Small intestine (tissue), 7 donors: ENCODE measurements at regions not wholly inside any gene's neighbourhood (a gene's known extent, or its start where the extent isn't known, plus 50 kb on each side); places are given as distances from the start of the nearest gene placed in this dataset.
A peak's percentile ranks its signal among the peaks of the same experiment; 100 is the strongest.

Experiments used
- DNase-seq, 2 donors: peaks; one replicate each; pipeline versions ENCODE4 v3.0.0 to v3.0.0-alpha.2; 2013
- FAIRE-seq: peaks from 2 replicates; lab custom pipeline; 2012; peaks lifted over from hg19 to GRCh38; lab: Jason Lieb, UNC
- H3K27ac ChIP-seq, 3 donors: one replicate each; pipeline ENCODE4 v1.5.1; 2013; ENCODE audit warnings: low read length in 2 of 3, mild to moderate bottlenecking in 2 of 3, control low read depth in 1 of 3, inconsistent platforms in 1 of 3, low read depth in 1 of 3, moderate library complexity in 1 of 3
- H3K27me3 ChIP-seq, 3 donors: one replicate each; pipeline ENCODE4 v1.6.1; 2013; ENCODE audit warnings: low read length in 3 of 3, inconsistent platforms in 1 of 3; ENCODE audit not compliant: control insufficient read depth in 3 of 3, insufficient read depth in 3 of 3
- H3K36me3 ChIP-seq, 3 donors: one replicate each; pipeline ENCODE4 v1.6.1; 2013; ENCODE audit warnings: low read length in 3 of 3, inconsistent platforms in 1 of 3, low read depth in 1 of 3, mild to moderate bottlenecking in 1 of 3, moderate library complexity in 1 of 3; ENCODE audit not compliant: control insufficient read depth in 3 of 3, insufficient read depth in 2 of 3
- H3K4me1 ChIP-seq, 3 donors: one replicate each; pipeline ENCODE4 v1.6.1; 2013; ENCODE audit warnings: low read length in 2 of 3, inconsistent platforms in 1 of 3, low read depth in 1 of 3, mild to moderate bottlenecking in 1 of 3, moderate library complexity in 1 of 3; ENCODE audit not compliant: control insufficient read depth in 3 of 3, insufficient read depth in 2 of 3
- H3K4me3 ChIP-seq, 3 donors: one replicate each; pipeline ENCODE4 v1.5.1; 2013; ENCODE audit warnings: low read length in 3 of 3, control low read depth in 1 of 3, inconsistent platforms in 1 of 3, low read depth in 1 of 3, mild to moderate bottlenecking in 1 of 3, moderate library complexity in 1 of 3
- H3K9me3 ChIP-seq, 2 donors: one replicate each; pipeline ENCODE4 v1.6.1; 2013; ENCODE audit warnings: low read depth in 1 of 2, low read length in 1 of 2; ENCODE audit not compliant: control insufficient read depth in 2 of 2, insufficient read depth in 1 of 2
- WGBS, 3 donors: extraction: QIAGEN DNeasy Blood & Tissue Kit; methylation state at CpG; one replicate each; pipeline ENCODE4 v1.1.7; 2013; 5-methylcytosine and 5-hydroxymethylcytosine counted together
- donor health status: healthy with polysubstance abuse.
- donor health status: control.
- donor health status: control.
- donor health status: Bipolar disorder and iron deficiency.
- donor health status: healthy.

DNA sequence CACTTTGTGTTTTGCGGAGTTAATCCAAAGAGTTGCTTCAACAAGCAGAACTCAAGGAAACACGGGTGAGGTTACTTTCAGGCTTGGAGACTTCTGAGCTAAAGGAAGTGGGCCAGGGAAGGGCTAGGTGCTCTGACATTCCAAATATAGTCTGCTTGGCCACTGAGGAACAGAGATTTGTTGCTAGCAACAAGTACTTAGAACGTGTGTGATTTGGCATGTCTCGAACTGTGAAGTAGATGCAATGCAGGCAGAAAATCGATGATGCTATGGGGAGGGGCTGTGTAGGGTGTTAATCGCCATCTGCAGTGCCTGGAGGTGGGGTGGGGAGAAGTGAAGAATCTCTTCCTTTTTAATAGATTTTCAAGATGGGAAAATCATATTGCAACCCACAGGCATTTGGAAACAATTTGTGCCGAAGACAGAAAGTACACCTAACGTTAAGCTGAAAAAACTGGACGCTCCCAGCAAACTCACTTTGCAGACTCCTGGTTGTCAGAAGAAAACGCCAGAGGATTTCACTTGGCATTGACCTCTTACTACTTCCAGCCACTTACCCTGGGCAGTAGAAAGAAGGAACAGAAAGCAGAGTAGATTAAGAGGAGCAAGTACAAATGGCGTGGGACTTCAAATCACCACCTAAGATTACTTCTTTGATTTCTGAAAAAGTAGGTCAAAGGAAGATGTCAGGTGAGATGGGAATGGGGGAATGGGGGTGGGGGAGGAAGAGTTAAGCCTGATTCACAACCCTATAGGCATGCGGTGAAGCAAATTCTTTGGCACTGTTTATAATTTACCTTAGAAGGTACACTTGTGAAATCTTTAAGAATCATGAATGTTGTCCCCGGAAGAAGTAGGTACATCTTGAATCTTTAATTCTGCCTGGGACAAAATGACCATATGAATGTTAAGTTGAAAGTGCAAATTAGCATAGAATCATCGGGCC is 314.1 kb downstream of the CD83 start:
- Histone ChIP-seq H3K27ac (no peak overlapping the region), H3K9me3 (peaks cover 0 to 7% of the 10 kb centered on the region in 2 donors), H3K36me3 (no peaks in the 10 kb centered on the region), H3K4me1 (peaks cover 0 to 14% (median 2%) of the 10 kb centered on the region in 3 donors), H3K4me3 (no peak overlapping the region), H3K27me3 (no peaks in the 10 kb centered on the region)
- DNase-seq: no peak
- FAIRE-seq: no peak
- WGBS, 3 donors: 83 to 87% (median 85%) methylated on average over 14 of the region's 14 CpGs

DNA sequence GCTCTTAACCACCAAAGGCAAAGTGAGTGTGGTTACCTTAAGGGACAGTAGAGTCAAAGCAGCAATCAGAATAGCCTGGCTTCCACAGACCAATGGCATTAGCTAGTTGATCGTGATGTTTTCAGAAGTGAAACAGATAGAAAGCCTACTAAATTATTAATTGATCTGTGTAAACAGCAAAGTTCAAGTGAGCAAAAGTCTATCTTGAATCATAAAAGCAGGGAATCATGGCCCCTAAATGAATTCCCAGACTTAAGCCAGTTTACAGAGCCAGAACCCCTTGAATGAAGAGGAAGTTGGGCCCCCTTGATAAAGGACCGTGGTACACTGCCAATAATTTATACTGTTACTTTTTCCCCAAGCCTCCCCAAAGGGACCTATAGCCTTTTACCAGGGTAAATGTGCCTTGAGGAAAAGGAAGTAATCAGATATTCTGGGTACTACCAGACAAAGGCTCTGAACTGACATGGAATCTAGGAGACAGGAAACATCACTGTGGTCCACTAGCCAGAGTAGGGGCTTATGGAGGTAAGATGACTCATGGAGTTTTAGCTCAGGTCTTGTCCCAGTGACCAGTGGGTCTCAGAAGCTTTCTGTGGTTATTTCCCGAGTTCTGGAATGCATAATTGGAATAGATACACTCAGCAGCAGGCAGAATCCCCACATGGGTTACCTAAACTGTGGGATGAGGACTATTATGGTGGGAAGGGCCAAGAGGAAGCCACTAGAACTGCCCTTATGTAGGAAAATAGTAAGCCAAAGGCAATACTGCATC is 317.5 kb downstream of the CD83 start:
- Histone ChIP-seq H3K27ac (peak overlapping the region in 2 of 3 donors; percentile 31 to 46), H3K9me3 (peaks cover 0 to 7% of the 10 kb centered on the region in 2 donors), H3K36me3 (no peaks in the 10 kb centered on the region), H3K27me3 (no peaks in the 10 kb centered on the region), H3K4me3 (no peak overlapping the region), H3K4me1 (peaks cover 0 to 14% (median 2%) of the 10 kb centered on the region in 3 donors)
- FAIRE-seq (no peak), DNase-seq (peak; percentile 69 to 79)
- 37 to 68% (median 48%) methylated on average over 3 of the region's 3 CpGs for WGBS, 3 donors

- Histone ChIP-seq H3K36me3 (no peaks in the 10 kb centered on the region), H3K27me3 (no peaks in the 10 kb centered on the region), H3K4me1 (peaks cover 0 to 16% (median 2%) of the 10 kb centered on the region in 3 donors), H3K9me3 (peaks cover 0 to 7% of the 10 kb centered on the region in 2 donors), H3K27ac (no peak overlapping the region), H3K4me3 (no peak overlapping the region)
- FAIRE-seq (no peak), DNase-seq (no peak)
- WGBS, 3 donors: 87 to 97% (median 93%) methylated on average over 3 of the region's 3 CpGs
These were observed 319.1 kb downstream of the CD83 start for GRCh38 chr6:14436592-14437132.

DNA sequence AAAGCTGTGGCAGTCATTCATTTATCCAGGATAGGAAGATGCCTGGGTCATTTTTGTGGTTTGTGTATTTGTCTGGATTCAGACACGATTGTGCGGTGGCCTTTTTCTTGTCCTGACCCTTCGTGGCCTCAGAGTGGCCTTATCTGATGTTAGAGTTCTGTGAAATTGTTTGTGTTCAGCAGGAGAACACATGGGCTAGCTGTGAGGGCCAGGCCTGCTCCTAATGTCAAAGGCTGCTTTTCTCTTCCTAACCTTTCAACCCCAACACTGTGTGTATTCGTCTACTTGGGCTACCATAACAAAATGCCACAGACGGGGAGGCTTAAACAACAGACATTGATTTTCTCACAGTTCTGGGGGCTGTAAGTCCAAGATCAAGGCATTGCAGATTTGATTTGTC is 321.8 kb downstream of the CD83 start:
- Histone ChIP-seq H3K4me1 (peaks cover 2 to 22% (median 2%) of the 10 kb centered on the region in 3 donors), H3K36me3 (no peaks in the 10 kb centered on the region), H3K9me3 (no peaks in the 10 kb centered on the region), H3K4me3 (no peak overlapping the region), H3K27ac (no peak overlapping the region), H3K27me3 (no peaks in the 10 kb centered on the region)
- FAIRE-seq (no peak), DNase-seq (no peak)
- 85 to 95% (median 92%) methylated on average over 5 of the region's 5 CpGs for WGBS, 3 donors

GRCh38 chr6:14440215-14440910 is 322.8 kb downstream of the CD83 start:
- peak overlapping the region in 1 of 3 donors; percentile 17 for H3K27ac ChIP-seq
- WGBS, 3 donors: 81 to 88% (median 87%) methylated on average over 4 of the region's 4 CpGs
- FAIRE-seq: no peak
- peaks cover 2 to 20% (median 2%) of the 10 kb centered on the region in 3 donors for H3K4me1 ChIP-seq
- no peak overlapping the region for H3K4me3 ChIP-seq
- no peaks in the 10 kb centered on the region for H3K36me3 ChIP-seq
- H3K9me3 ChIP-seq: no peaks in the 10 kb centered on the region
- DNase-seq: no peak
- H3K27me3 ChIP-seq: no peaks in the 10 kb centered on the region

GRCh38 chr6:14440940-14441781 is 323.6 kb downstream of the CD83 start:
- Histone ChIP-seq H3K4me3 (no peak overlapping the region), H3K27me3 (no peaks in the 10 kb centered on the region), H3K4me1 (peaks cover 0 to 16% (median 2%) of the 10 kb centered on the region in 3 donors), H3K36me3 (no peaks in the 10 kb centered on the region), H3K27ac (peak overlapping the region in 2 of 3 donors; percentile 3 to 17), H3K9me3 (no peaks in the 10 kb centered on the region)
- no peak for DNase-seq
- no peak for FAIRE-seq
- 60 to 76% (median 73%) methylated on average over 13 of the region's 13 CpGs for WGBS, 3 donors

GRCh38 chr6:14442242-14442641 is 324.7 kb downstream of the CD83 start:
- Histone ChIP-seq H3K4me3 (no peak overlapping the region), H3K9me3 (no peaks in the 10 kb centered on the region), H3K27ac (no peak overlapping the region), H3K4me1 (peaks cover 0 to 16% (median 2%) of the 10 kb centered on the region in 3 donors), H3K27me3 (no peaks in the 10 kb centered on the region), H3K36me3 (no peaks in the 10 kb centered on the region)
- DNase-seq: no peak
- 88 to 94% (median 92%) methylated on average over 11 of the region's 11 CpGs for WGBS, 3 donors
- no peak for FAIRE-seq
